ENCODE measurements at regions not wholly inside any gene's neighbourhood (a gene's known extent, or its start where the extent isn't known, plus 50 kb on each side); places are given as distances from the start of the nearest gene placed in this dataset.

DNA sequence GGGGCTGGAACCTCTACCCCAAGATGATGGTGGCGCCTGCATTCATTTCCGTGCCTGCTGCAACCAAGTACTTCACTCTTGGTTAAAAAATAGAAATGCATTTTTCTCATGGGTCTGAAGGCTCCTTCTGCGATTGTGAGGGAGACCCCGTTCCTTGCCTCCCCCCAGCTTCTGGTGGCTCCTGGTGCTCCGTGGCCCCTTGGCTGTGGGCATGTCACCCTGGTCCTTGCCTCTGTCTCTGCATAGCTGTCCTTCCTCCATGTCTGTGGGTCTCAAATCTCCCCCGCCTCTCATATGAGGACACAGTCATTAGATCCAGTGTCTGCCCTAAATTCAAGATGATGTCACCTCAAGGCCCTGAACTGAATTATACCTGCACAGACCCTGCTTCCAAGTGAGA, 317.9 kb downstream of the TCERG1L start:
- POLR2A ChIA-PET, result no interaction called here
- TF ChIP-seq FOXM1 (IDR thresholded peaks at IDR 0.05; ENCODE audit: borderline replicate concordance) (no peak), SUZ12 (IDR thresholded peaks at IDR 0.05) (no peak), ELF4 (IDR thresholded peaks at IDR 0.05) (no peak), FOXK2 (IDR thresholded peaks at IDR 0.05) (no peak), TARDBP (IDR thresholded peaks at IDR 0.05) (no peak), FOXA1 (IDR thresholded peaks at IDR 0.05) (no peak), LEF1 (IDR thresholded peaks at IDR 0.05; ENCODE audit: borderline replicate concordance) (no peak)
- CTCF ChIA-PET, result no interaction called here

DNA sequence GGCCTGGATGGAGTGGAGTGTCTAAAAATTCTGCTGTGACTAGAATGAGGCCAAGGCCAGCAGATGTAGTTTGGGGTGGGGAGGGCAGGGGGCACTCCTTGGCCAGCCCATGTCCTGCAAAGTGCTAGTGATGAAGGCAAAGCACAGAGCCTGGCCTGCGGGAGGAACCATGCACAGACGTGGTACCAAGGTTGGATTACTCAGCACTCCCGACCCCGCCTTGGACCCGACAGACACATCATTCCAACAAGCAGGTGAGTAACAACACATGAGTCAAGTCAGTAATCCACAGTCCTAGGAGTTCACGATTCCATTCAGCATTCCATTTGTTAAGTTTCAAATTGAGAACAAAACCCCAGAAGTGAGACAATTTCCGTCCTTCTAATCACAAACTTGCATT, 317.3 kb downstream of the TCERG1L start:
- CTCF ChIA-PET, result no interaction called here
- no peak for DNase-seq (ENCODE audit: extremely low spot score)
- TF ChIP-seq SP1 (IDR thresholded peaks at IDR 0.05) (no peak), ZNF384 (IDR thresholded peaks at IDR 0.05) (no peak), CTBP1 (IDR thresholded peaks at IDR 0.05; ENCODE audit: borderline replicate concordance) (no peak), SUZ12 (IDR thresholded peaks at IDR 0.05) (no peak), FOXM1 (IDR thresholded peaks at IDR 0.05; ENCODE audit: borderline replicate concordance) (no peak), FOXA1 (IDR thresholded peaks at IDR 0.05) (no peak), TARDBP (IDR thresholded peaks at IDR 0.05) (no peak), ELF4 (IDR thresholded peaks at IDR 0.05) (no peak), L3MBTL2 (conservative IDR thresholded peaks at IDR 0.05) (no peak), HDGF (IDR thresholded peaks at IDR 0.05; ENCODE audit: borderline replicate concordance) (no peak), BHLHE40 (IDR thresholded peaks at IDR 0.05; ENCODE audit: borderline replicate concordance) (no peak), ARNT (IDR thresholded peaks at IDR 0.05) (no peak), LEF1 (IDR thresholded peaks at IDR 0.05; ENCODE audit: borderline replicate concordance) (no peak), FOXK2 (IDR thresholded peaks at IDR 0.05) (no peak), NFRKB (IDR thresholded peaks at IDR 0.05) (no peak)
- TF ChIP-seq, protein P1, sequence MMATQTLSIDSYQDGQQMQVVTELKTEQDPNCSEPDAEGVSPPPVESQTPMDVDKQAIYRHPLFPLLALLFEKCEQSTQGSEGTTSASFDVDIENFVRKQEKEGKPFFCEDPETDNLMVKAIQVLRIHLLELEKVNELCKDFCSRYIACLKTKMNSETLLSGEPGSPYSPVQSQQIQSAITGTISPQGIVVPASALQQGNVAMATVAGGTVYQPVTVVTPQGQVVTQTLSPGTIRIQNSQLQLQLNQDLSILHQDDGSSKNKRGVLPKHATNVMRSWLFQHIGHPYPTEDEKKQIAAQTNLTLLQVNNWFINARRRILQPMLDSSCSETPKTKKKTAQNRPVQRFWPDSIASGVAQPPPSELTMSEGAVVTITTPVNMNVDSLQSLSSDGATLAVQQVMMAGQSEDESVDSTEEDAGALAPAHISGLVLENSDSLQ (IDR thresholded peaks at IDR 0.05), result no peak
- POLR2A ChIA-PET, result no interaction called here

More for the DNA sequence above, 317.9 kb downstream of the TCERG1L start:
- no peak for DNase-seq (ENCODE audit: extremely low spot score)

DNA sequence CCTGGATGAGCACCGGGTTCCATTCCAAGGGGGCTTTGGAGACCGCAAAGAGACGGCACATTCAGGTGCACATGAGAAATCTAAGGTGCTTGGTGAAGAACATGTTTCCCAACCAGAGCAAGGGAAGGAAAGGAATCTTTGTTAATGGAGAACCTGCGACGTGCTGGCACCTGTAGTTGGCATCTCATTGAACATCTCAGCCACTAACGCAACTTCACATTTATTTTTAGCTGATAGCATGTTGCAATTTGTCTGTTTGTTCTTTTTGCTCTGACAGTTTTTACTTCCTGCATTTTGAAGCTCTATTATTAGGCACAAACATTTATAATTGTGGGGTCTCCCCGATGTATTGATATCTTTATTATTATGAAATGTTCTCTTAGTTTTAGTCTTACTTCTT, 316.7 kb downstream of the TCERG1L start:
- TF ChIP-seq FOXA1 (IDR thresholded peaks at IDR 0.05) (no peak), SUZ12 (IDR thresholded peaks at IDR 0.05) (no peak), TARDBP (IDR thresholded peaks at IDR 0.05) (no peak), L3MBTL2 (conservative IDR thresholded peaks at IDR 0.05) (no peak), FOXK2 (IDR thresholded peaks at IDR 0.05) (no peak), CTBP1 (IDR thresholded peaks at IDR 0.05; ENCODE audit: borderline replicate concordance) (no peak), SP1 (IDR thresholded peaks at IDR 0.05) (no peak), BHLHE40 (IDR thresholded peaks at IDR 0.05; ENCODE audit: borderline replicate concordance) (no peak), HDGF (IDR thresholded peaks at IDR 0.05; ENCODE audit: borderline replicate concordance) (no peak), FOXM1 (IDR thresholded peaks at IDR 0.05; ENCODE audit: borderline replicate concordance) (no peak), ZNF384 (IDR thresholded peaks at IDR 0.05) (no peak)
- TF ChIP-seq, protein P1 (IDR thresholded peaks at IDR 0.05), result no peak
- ChIA-PET POLR2A (no interaction called here), CTCF (no interaction called here)
- DNase-seq (ENCODE audit: extremely low spot score), result no peak

DNA sequence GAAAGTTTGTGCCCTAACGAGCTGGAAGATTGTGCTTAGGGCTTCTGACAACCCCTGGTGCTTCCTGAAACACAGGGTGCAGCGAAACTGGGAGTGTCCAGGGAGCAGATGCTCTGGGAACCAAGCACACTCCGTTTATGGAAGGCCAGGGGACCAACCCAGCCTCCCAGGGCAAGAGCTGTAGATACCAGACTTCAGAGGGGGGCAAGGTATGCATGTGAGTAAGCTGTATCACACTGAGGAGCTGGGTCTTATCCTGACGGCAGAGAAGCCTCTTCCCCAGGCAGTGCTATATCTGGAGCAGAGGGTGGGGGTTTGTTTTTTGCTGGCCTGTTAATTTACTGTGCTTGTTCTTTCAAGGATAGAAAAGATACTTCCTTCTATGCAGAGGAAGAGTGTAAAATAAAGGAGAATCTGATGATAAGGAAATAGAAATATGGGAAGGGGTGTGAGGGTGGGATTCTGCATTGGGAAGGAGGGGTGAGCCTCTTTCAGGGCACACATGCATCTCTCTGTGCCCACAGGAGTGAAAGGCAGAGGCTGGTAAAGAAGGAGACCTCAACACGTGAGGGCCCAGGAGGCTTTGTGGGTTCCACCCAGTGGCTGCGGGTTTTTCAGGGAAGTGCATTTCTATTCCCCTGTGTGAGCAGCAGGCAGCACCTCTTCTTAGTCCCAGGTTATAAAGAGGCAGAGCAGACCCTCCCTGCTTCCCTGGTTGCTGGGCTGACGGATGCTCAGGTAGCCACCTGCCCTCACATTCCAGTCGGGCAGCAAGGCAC, 314.1 kb downstream of the TCERG1L start:
- ChIA-PET POLR2A (no interaction called here), CTCF (no interaction called here)
- TF ChIP-seq NFRKB (IDR thresholded peaks at IDR 0.05) (no peak), ELF4 (IDR thresholded peaks at IDR 0.05) (no peak), HDGF (IDR thresholded peaks at IDR 0.05; ENCODE audit: borderline replicate concordance) (no peak), L3MBTL2 (conservative IDR thresholded peaks at IDR 0.05) (no peak), BHLHE40 (IDR thresholded peaks at IDR 0.05; ENCODE audit: borderline replicate concordance) (no peak), SP1 (IDR thresholded peaks at IDR 0.05) (no peak)
- no peak for DNase-seq (ENCODE audit: extremely low spot score)

DNA sequence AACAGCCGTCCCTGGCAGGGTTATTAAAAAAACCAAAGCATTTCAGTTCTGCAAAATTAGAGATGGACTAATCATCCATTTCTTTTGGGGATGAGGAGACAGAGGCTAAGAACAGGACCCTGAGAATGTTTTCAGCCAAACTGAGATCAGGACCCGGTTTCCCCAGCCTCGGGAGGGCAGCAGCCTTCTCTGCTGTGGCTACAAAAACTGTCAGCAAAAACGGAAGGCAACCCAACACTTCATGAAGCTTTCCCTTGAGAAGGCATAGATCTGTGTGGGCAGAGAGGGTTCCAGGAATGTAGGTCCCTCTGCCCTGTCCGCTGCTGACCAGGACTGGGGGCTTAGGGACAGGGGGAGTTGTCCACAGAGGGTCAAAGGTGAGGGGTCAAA, 313.5 kb downstream of the TCERG1L start:
- CTCF ChIA-PET, result no interaction called here
- DNase-seq (ENCODE audit: extremely low spot score), result no peak
- TF ChIP-seq HDGF (IDR thresholded peaks at IDR 0.05; ENCODE audit: borderline replicate concordance), result no peak
- no peak for TF ChIP-seq FOXK2 (IDR thresholded peaks at IDR 0.05)
- TF ChIP-seq SP1 (IDR thresholded peaks at IDR 0.05), result no peak
- TF ChIP-seq FOXM1 (IDR thresholded peaks at IDR 0.05; ENCODE audit: borderline replicate concordance), result no peak
- TF ChIP-seq, protein P1 (IDR thresholded peaks at IDR 0.05), result no peak
- no peak for TF ChIP-seq TARDBP (IDR thresholded peaks at IDR 0.05)
- POLR2A ChIA-PET, result no interaction called here

DNA sequence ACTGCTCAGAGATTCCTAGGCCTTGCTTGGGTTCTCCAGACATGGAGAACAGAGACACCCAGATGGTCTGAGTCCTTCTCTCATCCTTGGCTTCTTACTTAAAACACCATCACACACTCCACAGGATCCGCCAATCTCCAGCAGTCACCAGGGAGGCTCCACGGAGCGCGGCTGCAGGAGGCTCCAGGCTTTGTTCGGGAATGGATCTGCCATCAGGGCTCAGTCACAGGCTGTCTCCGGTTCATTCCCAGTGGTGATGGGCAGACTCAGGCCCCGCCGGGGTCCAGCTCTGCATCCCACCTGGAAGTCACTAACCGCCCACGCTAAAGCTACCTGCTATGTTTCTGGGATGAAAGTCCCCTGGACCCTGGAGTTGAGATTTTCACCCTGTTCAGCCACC, 312.9 kb downstream of the TCERG1L start:
- CTCF ChIA-PET, result no interaction called here
- DNase-seq (ENCODE audit: extremely low spot score), result no peak
- POLR2A ChIA-PET, result no interaction called here
- TF ChIP-seq, protein P1 (IDR thresholded peaks at IDR 0.05), result no peak
- TF ChIP-seq TARDBP (IDR thresholded peaks at IDR 0.05) (no peak), BHLHE40 (IDR thresholded peaks at IDR 0.05; ENCODE audit: borderline replicate concordance) (no peak)

Data from HEK293T (cell line).